ENCODE measurements at regions not wholly inside any gene's neighbourhood (a gene's known extent, or its start where the extent isn't known, plus 50 kb on each side); places are given as distances from the start of the nearest gene placed in this dataset.

- no peak overlapping the region for H2AFZ ChIP-seq (ENCODE audit: low read length)
- no peaks in the 10 kb centered on the region for H3K9me3 ChIP-seq (ENCODE audit: low read length)
- H3K9me2 ChIP-seq (replicated peaks; ENCODE audit: insufficient read depth, low read length): no peaks in the 10 kb centered on the region
- no peak overlapping the region for H3K4me2 ChIP-seq (ENCODE audit: low read depth, low read length, poor library complexity, severe bottlenecking)
- DNase-seq: no peak
- no peak overlapping the region for H3K27ac ChIP-seq (ENCODE audit: low read length)
- H3K4me1 ChIP-seq (ENCODE audit: low read length): peaks cover 29% of the 10 kb centered on the region
- no peaks in the 10 kb centered on the region for H3K27me3 ChIP-seq (ENCODE audit: low read length)
- no peaks in the 10 kb centered on the region for H3K36me3 ChIP-seq (ENCODE audit: insufficient read depth, low read length)
- H4K20me1 ChIP-seq (ENCODE audit: insufficient read depth, low read depth, low read length): no peaks in the 10 kb centered on the region
- H3K79me2 ChIP-seq (ENCODE audit: low read length): no peaks in the 10 kb centered on the region
- no peak overlapping the region for H3K9ac ChIP-seq (ENCODE audit: low read length)
- H3K4me3 ChIP-seq (ENCODE audit: low read length): no peak overlapping the region
Measured at GRCh38 chr1:234968451-234968850, 160.2 kb downstream of the TOMM20 start.

DNA sequence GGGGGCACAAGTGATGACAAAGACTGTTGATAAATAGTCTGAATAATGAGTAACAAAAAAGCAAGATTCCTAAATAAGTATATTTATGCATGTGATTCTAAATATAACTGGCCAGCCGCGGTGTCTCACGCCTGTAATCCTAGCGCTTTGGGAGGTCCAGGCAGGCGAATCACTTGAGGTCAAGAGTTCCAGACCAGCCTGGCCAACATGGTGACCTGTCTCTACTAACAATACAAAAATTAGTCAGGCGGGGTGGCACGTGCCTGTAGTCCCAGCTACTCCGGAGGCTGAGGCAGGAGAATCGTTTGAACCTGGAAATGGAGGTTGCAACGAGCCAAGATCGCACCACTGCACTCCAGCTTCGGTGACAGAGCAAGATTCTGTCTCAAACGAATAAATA, 161.5 kb downstream of the TOMM20 start:
- Histone ChIP-seq H3K79me2 (ENCODE audit: low read length) (no peaks in the 10 kb centered on the region), H3K27me3 (ENCODE audit: low read length) (no peaks in the 10 kb centered on the region), H2AFZ (ENCODE audit: low read length) (no peak overlapping the region), H3K4me2 (ENCODE audit: low read depth, low read length, poor library complexity, severe bottlenecking) (no peak overlapping the region), H3K9me3 (ENCODE audit: low read length) (no peaks in the 10 kb centered on the region), H3K9me2 (replicated peaks; ENCODE audit: insufficient read depth, low read length) (no peaks in the 10 kb centered on the region), H3K9ac (ENCODE audit: low read length) (no peak overlapping the region), H3K27ac (ENCODE audit: low read length) (no peak overlapping the region), H3K36me3 (ENCODE audit: insufficient read depth, low read length) (no peaks in the 10 kb centered on the region), H3K4me1 (ENCODE audit: low read length) (peaks cover 39% of the 10 kb centered on the region), H4K20me1 (ENCODE audit: insufficient read depth, low read depth, low read length) (no peaks in the 10 kb centered on the region), H3K4me3 (ENCODE audit: low read length) (no peak overlapping the region)
- no peak for DNase-seq

GRCh38 chr1:234965111-234965510, 163.5 kb downstream of the TOMM20 start:
- Histone ChIP-seq H2AFZ (ENCODE audit: low read length) (peak overlapping the region; percentile 79), H3K9me3 (ENCODE audit: low read length) (no peaks in the 10 kb centered on the region), H3K36me3 (ENCODE audit: insufficient read depth, low read length) (no peaks in the 10 kb centered on the region), H4K20me1 (ENCODE audit: insufficient read depth, low read depth, low read length) (no peaks in the 10 kb centered on the region), H3K4me3 (ENCODE audit: low read length) (no peak overlapping the region), H3K27ac (ENCODE audit: low read length) (no peak overlapping the region), H3K79me2 (ENCODE audit: low read length) (no peaks in the 10 kb centered on the region), H3K9me2 (replicated peaks; ENCODE audit: insufficient read depth, low read length) (no peaks in the 10 kb centered on the region), H3K4me1 (ENCODE audit: low read length) (peaks cover 43% of the 10 kb centered on the region), H3K27me3 (ENCODE audit: low read length) (no peaks in the 10 kb centered on the region), H3K9ac (ENCODE audit: low read length) (no peak overlapping the region), H3K4me2 (ENCODE audit: low read depth, low read length, poor library complexity, severe bottlenecking) (no peak overlapping the region)
- DNase-seq: no peak

DNA sequence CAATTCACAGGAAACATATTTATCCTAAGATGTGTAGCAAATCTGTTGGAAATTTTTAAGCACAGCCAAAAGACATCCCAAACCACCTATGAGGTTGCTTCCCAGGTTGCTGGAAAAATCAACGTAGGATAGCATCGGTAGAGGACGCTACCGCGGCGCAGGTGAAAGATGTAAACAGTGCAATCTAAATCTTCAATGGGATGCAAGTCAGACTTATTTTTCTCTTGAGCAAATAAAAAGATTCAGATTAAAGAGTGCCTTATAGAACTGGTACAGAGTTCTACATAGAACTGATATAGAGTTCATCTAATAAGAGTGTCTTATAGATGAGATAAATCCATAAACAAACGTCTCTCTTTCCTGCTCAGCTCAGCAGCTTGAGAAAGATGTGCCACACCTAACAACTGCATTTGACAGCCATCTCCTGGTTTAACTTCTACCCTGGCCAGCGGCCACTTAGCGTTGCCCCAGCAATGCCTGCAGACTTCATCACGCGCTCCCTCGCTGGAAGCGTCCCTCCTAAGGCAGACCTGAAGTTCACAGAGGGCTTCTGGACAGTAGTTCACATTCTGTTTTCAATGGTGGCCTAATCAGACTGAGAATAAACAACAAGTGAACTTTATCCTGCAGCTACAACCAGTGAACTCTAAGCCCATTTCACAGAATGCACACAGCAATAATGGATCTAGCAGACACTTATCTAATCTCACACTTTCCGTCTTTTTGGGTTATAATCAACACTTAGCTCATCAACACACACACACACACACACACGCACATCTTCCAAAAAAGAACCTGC, 164.5 kb downstream of the TOMM20 start:
- H3K4me2 ChIP-seq (ENCODE audit: low read depth, low read length, poor library complexity, severe bottlenecking): peak overlapping the region; percentile 85
- no peaks in the 10 kb centered on the region for H3K36me3 ChIP-seq (ENCODE audit: insufficient read depth, low read length)
- no peaks in the 10 kb centered on the region for H3K27me3 ChIP-seq (ENCODE audit: low read length)
- H3K4me3 ChIP-seq (ENCODE audit: low read length): peak overlapping the region; percentile 47
- no peaks in the 10 kb centered on the region for H4K20me1 ChIP-seq (ENCODE audit: insufficient read depth, low read depth, low read length)
- H3K27ac ChIP-seq (ENCODE audit: low read length): peak overlapping the region; percentile 99
- no peaks in the 10 kb centered on the region for H3K9me2 ChIP-seq (replicated peaks; ENCODE audit: insufficient read depth, low read length)
- H3K9ac ChIP-seq (ENCODE audit: low read length): peak overlapping the region; percentile 68
- no peaks in the 10 kb centered on the region for H3K79me2 ChIP-seq (ENCODE audit: low read length)
- DNase-seq: no peak
- peaks cover 39% of the 10 kb centered on the region for H3K4me1 ChIP-seq (ENCODE audit: low read length)
- peak overlapping the region; percentile 79; the same call in 1 of the 2 replicates for H2AFZ ChIP-seq (ENCODE audit: low read length)
- H3K9me3 ChIP-seq (ENCODE audit: low read length): no peaks in the 10 kb centered on the region

GRCh38 chr1:234963180-234963903, 165.3 kb downstream of the TOMM20 start:
- peak overlapping the region; percentile 99 for H3K27ac ChIP-seq (ENCODE audit: low read length)

DNA sequence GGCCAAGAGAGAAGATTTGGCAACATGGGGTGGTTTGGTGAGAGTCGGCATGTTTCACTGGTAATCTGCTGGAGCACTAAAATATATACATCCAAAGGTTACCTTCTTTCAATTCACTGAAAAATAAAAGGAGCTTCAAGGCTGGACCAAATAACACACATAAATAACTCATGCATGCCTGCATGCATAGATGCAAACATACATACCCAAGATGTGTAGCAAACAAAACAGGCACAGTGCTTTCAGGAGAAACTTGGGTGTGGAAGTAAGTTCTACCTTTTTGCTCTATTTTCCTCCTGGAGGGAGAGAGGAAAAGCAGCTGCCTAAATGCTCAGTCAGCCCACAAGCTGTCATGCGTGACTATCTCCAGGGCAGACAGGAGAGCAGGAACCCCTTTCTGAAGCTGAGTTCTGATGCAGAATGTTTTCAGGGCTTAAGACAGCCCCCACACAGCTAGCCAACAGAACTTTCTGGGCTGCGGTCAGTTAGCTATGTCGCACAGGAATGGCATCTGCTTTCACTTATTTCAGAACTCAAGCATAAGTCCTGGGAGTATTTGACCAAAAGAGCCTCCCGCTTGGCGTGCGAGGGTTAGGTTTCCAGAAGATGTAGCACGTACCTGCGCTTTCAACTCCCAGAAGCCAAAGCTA, 166.2 kb downstream of the TOMM20 start:
- Histone ChIP-seq H4K20me1 (ENCODE audit: insufficient read depth, low read depth, low read length) (no peaks in the 10 kb centered on the region), H3K9me3 (ENCODE audit: low read length) (no peaks in the 10 kb centered on the region), H3K4me2 (ENCODE audit: low read depth, low read length, poor library complexity, severe bottlenecking) (peak overlapping the region; percentile 85), H3K9me2 (replicated peaks; ENCODE audit: insufficient read depth, low read length) (no peaks in the 10 kb centered on the region), H3K4me1 (ENCODE audit: low read length) (peaks cover 39% of the 10 kb centered on the region), H3K4me3 (ENCODE audit: low read length) (peak overlapping the region; percentile 47), H3K27me3 (ENCODE audit: low read length) (no peaks in the 10 kb centered on the region), H2AFZ (ENCODE audit: low read length) (peak overlapping the region; percentile 94), H3K79me2 (ENCODE audit: low read length) (no peaks in the 10 kb centered on the region), H3K9ac (ENCODE audit: low read length) (peak overlapping the region; percentile 68), H3K27ac (ENCODE audit: low read length) (peak overlapping the region; percentile 99), H3K36me3 (ENCODE audit: insufficient read depth, low read length) (no peaks in the 10 kb centered on the region)
- peak; percentile 73 for DNase-seq

More at GRCh38 chr1:234963180-234963903, 165.3 kb downstream of the TOMM20 start:
- H3K4me2 ChIP-seq (ENCODE audit: low read depth, low read length, poor library complexity, severe bottlenecking): peak overlapping the region; percentile 85
- peaks cover 39% of the 10 kb centered on the region for H3K4me1 ChIP-seq (ENCODE audit: low read length)
- no peaks in the 10 kb centered on the region for H3K36me3 ChIP-seq (ENCODE audit: insufficient read depth, low read length)
- peak overlapping the region; percentile 68 for H3K9ac ChIP-seq (ENCODE audit: low read length)
- no peaks in the 10 kb centered on the region for H3K27me3 ChIP-seq (ENCODE audit: low read length)
- H3K9me2 ChIP-seq (replicated peaks; ENCODE audit: insufficient read depth, low read length): no peaks in the 10 kb centered on the region
- no peaks in the 10 kb centered on the region for H3K79me2 ChIP-seq (ENCODE audit: low read length)
- H3K9me3 ChIP-seq (ENCODE audit: low read length): no peaks in the 10 kb centered on the region
- H2AFZ ChIP-seq (ENCODE audit: low read length): peak overlapping the region; percentile 94
- H3K4me3 ChIP-seq (ENCODE audit: low read length): peak overlapping the region; percentile 47
- DNase-seq: peak; percentile 92
- H4K20me1 ChIP-seq (ENCODE audit: insufficient read depth, low read depth, low read length): no peaks in the 10 kb centered on the region

DNA sequence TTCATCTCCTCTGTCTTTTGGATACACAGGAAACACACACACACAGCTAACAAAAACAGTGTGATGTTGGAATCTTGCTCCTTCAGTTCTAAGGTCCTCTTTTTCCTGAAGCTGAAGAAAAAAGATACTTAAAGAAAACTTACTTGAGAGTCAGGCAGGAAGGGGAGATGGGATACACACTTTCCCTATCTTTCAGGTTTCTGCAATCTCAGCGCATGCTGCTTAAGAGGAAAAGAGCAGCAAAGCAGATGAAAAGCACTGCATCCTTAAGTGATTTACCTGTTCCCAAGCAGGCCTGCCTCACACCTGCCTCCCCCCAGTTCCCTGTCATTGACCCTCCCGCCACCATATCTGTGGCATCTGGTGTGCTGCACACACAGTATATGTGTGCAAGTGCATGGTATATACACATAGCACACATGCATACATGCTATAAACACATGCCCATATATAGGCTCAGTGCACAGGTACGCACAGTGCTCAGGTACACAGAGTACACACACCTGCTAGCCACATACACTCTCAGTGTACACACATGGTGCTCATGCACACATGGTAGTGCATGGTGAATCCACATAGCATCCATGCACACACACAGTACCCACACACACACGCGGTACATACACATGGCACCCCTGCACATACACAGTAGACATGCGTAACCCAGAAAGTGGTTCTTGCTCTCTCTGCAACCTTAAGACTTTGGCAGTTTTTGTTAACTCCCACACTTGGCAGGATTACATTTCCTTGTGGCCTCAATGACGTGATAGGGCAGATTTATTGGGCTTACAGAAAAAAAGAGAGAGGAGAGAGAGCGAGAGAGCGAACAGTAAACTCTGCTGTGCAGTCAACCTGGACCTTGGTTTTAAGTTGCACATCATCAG, 166.9 kb downstream of the TOMM20 start:
- no peaks in the 10 kb centered on the region for H3K79me2 ChIP-seq (ENCODE audit: low read length)
- peak overlapping the region; percentile 94 for H2AFZ ChIP-seq (ENCODE audit: low read length)
- H3K9me3 ChIP-seq (ENCODE audit: low read length): no peaks in the 10 kb centered on the region
- H3K4me2 ChIP-seq (ENCODE audit: low read depth, low read length, poor library complexity, severe bottlenecking): peak overlapping the region; percentile 85
- peak overlapping the region; percentile 68 for H3K9ac ChIP-seq (ENCODE audit: low read length)
- no peaks in the 10 kb centered on the region for H3K27me3 ChIP-seq (ENCODE audit: low read length)
- H3K4me3 ChIP-seq (ENCODE audit: low read length): peak overlapping the region; percentile 47
- no peaks in the 10 kb centered on the region for H3K36me3 ChIP-seq (ENCODE audit: insufficient read depth, low read length)
- H3K9me2 ChIP-seq (replicated peaks; ENCODE audit: insufficient read depth, low read length): no peaks in the 10 kb centered on the region
- peak overlapping the region; percentile 99 for H3K27ac ChIP-seq (ENCODE audit: low read length)
- DNase-seq: peak; percentile 70
- H4K20me1 ChIP-seq (ENCODE audit: insufficient read depth, low read depth, low read length): no peaks in the 10 kb centered on the region
- peaks cover 39% of the 10 kb centered on the region for H3K4me1 ChIP-seq (ENCODE audit: low read length)

Data from Karpas-422 (cell line).